ENCODE measurements at regions not wholly inside any gene's neighbourhood (a gene's known extent, or its start where the extent isn't known, plus 50 kb on each side); places are given as distances from the start of the nearest gene placed in this dataset.

DNA sequence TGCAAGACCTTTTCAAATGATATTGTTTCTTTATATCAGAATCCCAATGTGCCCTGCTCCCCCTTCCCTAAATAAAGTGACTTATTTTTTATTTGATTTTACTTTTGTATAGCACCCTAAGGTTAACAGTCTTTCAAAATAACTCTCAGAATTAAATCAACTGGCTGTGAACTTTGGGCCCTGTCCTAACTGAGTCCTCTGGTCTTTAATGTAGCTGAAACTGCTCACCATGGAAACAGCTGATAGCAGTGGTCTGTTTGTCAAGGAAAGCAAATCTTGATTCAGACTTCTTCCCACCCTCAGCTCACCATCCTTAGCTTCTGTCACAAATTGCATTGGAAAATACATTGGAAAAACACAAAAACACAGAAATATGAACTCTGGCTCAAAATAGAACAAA lies 105.2 kb upstream of the PRPS1L1 start (continued):
- TF ChIP-seq ZBTB21 (CRISPR knock-in tag; IDR thresholded peaks at IDR 0.05; ENCODE audit: borderline replicate concordance), result no peak
- TF ChIP-seq, protein P1, sequence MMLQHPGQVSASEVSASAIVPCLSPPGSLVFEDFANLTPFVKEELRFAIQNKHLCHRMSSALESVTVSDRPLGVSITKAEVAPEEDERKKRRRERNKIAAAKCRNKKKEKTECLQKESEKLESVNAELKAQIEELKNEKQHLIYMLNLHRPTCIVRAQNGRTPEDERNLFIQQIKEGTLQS (CRISPR knock-in tag; conservative IDR thresholded peaks at IDR 0.05), result no peak

DNA sequence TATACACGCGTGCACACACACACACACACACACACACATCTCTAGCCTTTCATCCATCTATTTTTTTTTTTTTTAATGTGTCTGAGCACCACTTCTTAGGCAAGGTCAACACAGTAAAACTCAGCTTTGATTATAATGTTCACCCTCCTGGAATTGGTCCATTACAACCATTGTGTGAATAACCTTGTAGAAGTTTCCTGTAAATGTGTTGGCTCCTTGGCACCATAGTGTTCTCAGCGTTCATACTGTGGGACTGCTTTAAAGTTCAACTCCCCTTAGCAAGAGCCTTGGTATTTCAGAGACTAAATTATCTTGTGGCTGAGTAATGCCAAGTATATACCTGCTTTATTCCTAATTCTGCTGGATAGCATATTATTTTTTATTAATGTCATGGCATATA lies 106.3 kb upstream of the PRPS1L1 start:
- ATAC-seq, result no peak
- DNase-seq (ENCODE audit: low spot score), result no peak
- Mint-ChIP-seq H3K4me3 (no peak overlapping the region), H3K4me1 (no peaks in the 10 kb centered on the region; the same call in 1 of the 2 replicates), H3K27me3 (ENCODE audit: low read depth) (no peaks in the 10 kb centered on the region), H3K36me3 (no peaks in the 10 kb centered on the region), H3K9me3 (no peaks in the 10 kb centered on the region), H3K27ac (no peak overlapping the region)
- ChIA-PET POLR2A (no interaction called here), CTCF (no interaction called here)
- TF ChIP-seq FOXJ3 (CRISPR knock-in tag; IDR thresholded peaks at IDR 0.05; ENCODE audit: borderline replicate concordance), result no peak
- TF ChIP-seq, protein P2, sequence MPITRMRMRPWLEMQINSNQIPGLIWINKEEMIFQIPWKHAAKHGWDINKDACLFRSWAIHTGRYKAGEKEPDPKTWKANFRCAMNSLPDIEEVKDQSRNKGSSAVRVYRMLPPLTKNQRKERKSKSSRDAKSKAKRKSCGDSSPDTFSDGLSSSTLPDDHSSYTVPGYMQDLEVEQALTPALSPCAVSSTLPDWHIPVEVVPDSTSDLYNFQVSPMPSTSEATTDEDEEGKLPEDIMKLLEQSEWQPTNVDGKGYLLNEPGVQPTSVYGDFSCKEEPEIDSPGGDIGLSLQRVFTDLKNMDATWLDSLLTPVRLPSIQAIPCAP (CRISPR knock-in tag; IDR thresholded peaks at IDR 0.05), result no peak

DNA sequence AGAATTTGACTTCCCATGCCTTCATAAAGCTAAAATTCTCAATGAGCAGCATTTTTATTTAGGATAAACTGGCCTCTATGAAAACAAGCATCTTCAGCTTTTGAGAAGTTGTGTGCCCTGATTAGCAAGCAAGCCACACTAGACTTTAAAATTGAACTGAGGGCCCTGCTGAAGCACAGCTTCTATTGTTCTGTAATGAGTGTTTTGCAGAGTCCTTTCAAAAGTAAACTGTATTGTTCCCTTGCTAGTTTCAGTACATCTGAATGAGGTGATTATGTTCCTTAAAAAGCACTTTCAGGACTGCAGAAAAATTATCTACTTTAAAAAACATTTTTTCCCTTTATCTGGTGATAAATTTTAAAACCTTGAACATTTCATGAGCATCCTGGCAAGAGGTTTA lies 113.3 kb upstream of the PRPS1L1 start:
- DNase-seq (ENCODE audit: low spot score) (no peak), ATAC-seq (peak; percentile 55)
- H3K36me3 Mint-ChIP-seq, result no peaks in the 10 kb centered on the region
- H3K4me1 Mint-ChIP-seq, result peaks cover 6% of the 10 kb centered on the region
- H3K9me3 Mint-ChIP-seq, result no peaks in the 10 kb centered on the region
- peak overlapping the region; percentile 20 for H3K27ac Mint-ChIP-seq
- H3K27me3 Mint-ChIP-seq (ENCODE audit: low read depth), result no peaks in the 10 kb centered on the region
- POLR2A ChIA-PET, result no interaction called here
- no peak overlapping the region for H3K4me3 Mint-ChIP-seq
- CTCF ChIA-PET, result no interaction called here
- TF ChIP-seq ZNF671 (CRISPR knock-in tag; IDR thresholded peaks at IDR 0.05) (no peak), MXD4 (CRISPR knock-in tag; IDR thresholded peaks at IDR 0.05; ENCODE audit: borderline replicate concordance) (no peak), ESRRA (CRISPR knock-in tag; IDR thresholded peaks at IDR 0.05; ENCODE audit: borderline replicate concordance) (no peak), ZNF423 (CRISPR knock-in tag; IDR thresholded peaks at IDR 0.05) (no peak), FOXJ3 (CRISPR knock-in tag; IDR thresholded peaks at IDR 0.05; ENCODE audit: borderline replicate concordance) (no peak), ATF1 (CRISPR knock-in tag; IDR thresholded peaks at IDR 0.05) (no peak), SOX15 (CRISPR knock-in tag; IDR thresholded peaks at IDR 0.05) (no peak), NR2C2 (CRISPR knock-in tag; IDR thresholded peaks at IDR 0.05) (no peak), CREM (CRISPR knock-in tag; IDR thresholded peaks at IDR 0.05) (no peak), PRRX2 (CRISPR knock-in tag; IDR thresholded peaks at IDR 0.05) (no peak)
- TF ChIP-seq, protein P3, sequence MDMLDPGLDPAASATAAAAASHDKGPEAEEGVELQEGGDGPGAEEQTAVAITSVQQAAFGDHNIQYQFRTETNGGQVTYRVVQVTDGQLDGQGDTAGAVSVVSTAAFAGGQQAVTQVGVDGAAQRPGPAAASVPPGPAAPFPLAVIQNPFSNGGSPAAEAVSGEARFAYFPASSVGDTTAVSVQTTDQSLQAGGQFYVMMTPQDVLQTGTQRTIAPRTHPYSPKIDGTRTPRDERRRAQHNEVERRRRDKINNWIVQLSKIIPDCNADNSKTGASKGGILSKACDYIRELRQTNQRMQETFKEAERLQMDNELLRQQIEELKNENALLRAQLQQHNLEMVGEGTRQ (CRISPR knock-in tag; IDR thresholded peaks at IDR 0.05), result no peak
- TF ChIP-seq, protein P4, sequence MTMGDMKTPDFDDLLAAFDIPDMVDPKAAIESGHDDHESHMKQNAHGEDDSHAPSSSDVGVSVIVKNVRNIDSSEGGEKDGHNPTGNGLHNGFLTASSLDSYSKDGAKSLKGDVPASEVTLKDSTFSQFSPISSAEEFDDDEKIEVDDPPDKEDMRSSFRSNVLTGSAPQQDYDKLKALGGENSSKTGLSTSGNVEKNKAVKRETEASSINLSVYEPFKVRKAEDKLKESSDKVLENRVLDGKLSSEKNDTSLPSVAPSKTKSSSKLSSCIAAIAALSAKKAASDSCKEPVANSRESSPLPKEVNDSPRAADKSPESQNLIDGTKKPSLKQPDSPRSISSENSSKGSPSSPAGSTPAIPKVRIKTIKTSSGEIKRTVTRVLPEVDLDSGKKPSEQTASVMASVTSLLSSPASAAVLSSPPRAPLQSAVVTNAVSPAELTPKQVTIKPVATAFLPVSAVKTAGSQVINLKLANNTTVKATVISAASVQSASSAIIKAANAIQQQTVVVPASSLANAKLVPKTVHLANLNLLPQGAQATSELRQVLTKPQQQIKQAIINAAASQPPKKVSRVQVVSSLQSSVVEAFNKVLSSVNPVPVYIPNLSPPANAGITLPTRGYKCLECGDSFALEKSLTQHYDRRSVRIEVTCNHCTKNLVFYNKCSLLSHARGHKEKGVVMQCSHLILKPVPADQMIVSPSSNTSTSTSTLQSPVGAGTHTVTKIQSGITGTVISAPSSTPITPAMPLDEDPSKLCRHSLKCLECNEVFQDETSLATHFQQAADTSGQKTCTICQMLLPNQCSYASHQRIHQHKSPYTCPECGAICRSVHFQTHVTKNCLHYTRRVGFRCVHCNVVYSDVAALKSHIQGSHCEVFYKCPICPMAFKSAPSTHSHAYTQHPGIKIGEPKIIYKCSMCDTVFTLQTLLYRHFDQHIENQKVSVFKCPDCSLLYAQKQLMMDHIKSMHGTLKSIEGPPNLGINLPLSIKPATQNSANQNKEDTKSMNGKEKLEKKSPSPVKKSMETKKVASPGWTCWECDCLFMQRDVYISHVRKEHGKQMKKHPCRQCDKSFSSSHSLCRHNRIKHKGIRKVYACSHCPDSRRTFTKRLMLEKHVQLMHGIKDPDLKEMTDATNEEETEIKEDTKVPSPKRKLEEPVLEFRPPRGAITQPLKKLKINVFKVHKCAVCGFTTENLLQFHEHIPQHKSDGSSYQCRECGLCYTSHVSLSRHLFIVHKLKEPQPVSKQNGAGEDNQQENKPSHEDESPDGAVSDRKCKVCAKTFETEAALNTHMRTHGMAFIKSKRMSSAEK (CRISPR knock-in tag; IDR thresholded peaks at IDR 0.05; ENCODE audit: borderline replicate concordance), result no peak
- TF ChIP-seq, protein P5, sequence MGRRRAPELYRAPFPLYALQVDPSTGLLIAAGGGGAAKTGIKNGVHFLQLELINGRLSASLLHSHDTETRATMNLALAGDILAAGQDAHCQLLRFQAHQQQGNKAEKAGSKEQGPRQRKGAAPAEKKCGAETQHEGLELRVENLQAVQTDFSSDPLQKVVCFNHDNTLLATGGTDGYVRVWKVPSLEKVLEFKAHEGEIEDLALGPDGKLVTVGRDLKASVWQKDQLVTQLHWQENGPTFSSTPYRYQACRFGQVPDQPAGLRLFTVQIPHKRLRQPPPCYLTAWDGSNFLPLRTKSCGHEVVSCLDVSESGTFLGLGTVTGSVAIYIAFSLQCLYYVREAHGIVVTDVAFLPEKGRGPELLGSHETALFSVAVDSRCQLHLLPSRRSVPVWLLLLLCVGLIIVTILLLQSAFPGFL (CRISPR knock-in tag; IDR thresholded peaks at IDR 0.05; ENCODE audit: borderline replicate concordance), result no peak
- TF ChIP-seq, protein P6, sequence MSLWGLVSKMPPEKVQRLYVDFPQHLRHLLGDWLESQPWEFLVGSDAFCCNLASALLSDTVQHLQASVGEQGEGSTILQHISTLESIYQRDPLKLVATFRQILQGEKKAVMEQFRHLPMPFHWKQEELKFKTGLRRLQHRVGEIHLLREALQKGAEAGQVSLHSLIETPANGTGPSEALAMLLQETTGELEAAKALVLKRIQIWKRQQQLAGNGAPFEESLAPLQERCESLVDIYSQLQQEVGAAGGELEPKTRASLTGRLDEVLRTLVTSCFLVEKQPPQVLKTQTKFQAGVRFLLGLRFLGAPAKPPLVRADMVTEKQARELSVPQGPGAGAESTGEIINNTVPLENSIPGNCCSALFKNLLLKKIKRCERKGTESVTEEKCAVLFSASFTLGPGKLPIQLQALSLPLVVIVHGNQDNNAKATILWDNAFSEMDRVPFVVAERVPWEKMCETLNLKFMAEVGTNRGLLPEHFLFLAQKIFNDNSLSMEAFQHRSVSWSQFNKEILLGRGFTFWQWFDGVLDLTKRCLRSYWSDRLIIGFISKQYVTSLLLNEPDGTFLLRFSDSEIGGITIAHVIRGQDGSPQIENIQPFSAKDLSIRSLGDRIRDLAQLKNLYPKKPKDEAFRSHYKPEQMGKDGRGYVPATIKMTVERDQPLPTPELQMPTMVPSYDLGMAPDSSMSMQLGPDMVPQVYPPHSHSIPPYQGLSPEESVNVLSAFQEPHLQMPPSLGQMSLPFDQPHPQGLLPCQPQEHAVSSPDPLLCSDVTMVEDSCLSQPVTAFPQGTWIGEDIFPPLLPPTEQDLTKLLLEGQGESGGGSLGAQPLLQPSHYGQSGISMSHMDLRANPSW (CRISPR knock-in tag; conservative IDR thresholded peaks at IDR 0.05; ENCODE audit: low read depth), result no peak
- TF ChIP-seq, protein P7, sequence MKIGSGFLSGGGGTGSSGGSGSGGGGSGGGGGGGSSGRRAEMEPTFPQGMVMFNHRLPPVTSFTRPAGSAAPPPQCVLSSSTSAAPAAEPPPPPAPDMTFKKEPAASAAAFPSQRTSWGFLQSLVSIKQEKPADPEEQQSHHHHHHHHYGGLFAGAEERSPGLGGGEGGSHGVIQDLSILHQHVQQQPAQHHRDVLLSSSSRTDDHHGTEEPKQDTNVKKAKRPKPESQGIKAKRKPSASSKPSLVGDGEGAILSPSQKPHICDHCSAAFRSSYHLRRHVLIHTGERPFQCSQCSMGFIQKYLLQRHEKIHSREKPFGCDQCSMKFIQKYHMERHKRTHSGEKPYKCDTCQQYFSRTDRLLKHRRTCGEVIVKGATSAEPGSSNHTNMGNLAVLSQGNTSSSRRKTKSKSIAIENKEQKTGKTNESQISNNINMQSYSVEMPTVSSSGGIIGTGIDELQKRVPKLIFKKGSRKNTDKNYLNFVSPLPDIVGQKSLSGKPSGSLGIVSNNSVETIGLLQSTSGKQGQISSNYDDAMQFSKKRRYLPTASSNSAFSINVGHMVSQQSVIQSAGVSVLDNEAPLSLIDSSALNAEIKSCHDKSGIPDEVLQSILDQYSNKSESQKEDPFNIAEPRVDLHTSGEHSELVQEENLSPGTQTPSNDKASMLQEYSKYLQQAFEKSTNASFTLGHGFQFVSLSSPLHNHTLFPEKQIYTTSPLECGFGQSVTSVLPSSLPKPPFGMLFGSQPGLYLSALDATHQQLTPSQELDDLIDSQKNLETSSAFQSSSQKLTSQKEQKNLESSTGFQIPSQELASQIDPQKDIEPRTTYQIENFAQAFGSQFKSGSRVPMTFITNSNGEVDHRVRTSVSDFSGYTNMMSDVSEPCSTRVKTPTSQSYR (CRISPR knock-in tag; IDR thresholded peaks at IDR 0.05), result no peak
- TF ChIP-seq, protein P8, sequence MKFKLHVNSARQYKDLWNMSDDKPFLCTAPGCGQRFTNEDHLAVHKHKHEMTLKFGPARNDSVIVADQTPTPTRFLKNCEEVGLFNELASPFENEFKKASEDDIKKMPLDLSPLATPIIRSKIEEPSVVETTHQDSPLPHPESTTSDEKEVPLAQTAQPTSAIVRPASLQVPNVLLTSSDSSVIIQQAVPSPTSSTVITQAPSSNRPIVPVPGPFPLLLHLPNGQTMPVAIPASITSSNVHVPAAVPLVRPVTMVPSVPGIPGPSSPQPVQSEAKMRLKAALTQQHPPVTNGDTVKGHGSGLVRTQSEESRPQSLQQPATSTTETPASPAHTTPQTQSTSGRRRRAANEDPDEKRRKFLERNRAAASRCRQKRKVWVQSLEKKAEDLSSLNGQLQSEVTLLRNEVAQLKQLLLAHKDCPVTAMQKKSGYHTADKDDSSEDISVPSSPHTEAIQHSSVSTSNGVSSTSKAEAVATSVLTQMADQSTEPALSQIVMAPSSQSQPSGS (CRISPR knock-in tag; IDR thresholded peaks at IDR 0.05; ENCODE audit: borderline replicate concordance, low read depth), result no peak
